ENCODE measurements at regions not wholly inside any gene's neighbourhood (a gene's known extent, or its start where the extent isn't known, plus 50 kb on each side); places are given as distances from the start of the nearest gene placed in this dataset.

GRCh38 chr5:6081727-6082210, 296.6 kb downstream of the MED10 start:
- TF ChIP-seq EZH2 (IDR thresholded peaks at IDR 0.05; ENCODE audit: borderline replicate concordance, low read depth, low read length, poor library complexity, severe bottlenecking) = no peak
- TF ChIP-seq, protein P1, sequence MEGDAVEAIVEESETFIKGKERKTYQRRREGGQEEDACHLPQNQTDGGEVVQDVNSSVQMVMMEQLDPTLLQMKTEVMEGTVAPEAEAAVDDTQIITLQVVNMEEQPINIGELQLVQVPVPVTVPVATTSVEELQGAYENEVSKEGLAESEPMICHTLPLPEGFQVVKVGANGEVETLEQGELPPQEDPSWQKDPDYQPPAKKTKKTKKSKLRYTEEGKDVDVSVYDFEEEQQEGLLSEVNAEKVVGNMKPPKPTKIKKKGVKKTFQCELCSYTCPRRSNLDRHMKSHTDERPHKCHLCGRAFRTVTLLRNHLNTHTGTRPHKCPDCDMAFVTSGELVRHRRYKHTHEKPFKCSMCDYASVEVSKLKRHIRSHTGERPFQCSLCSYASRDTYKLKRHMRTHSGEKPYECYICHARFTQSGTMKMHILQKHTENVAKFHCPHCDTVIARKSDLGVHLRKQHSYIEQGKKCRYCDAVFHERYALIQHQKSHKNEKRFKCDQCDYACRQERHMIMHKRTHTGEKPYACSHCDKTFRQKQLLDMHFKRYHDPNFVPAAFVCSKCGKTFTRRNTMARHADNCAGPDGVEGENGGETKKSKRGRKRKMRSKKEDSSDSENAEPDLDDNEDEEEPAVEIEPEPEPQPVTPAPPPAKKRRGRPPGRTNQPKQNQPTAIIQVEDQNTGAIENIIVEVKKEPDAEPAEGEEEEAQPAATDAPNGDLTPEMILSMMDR (conservative IDR thresholded peaks at IDR 0.05; ENCODE audit: low read depth, low read length) = no peak
- Histone ChIP-seq H3K4me3 (ENCODE audit: low read depth, low read length, poor library complexity, severe bottlenecking) (no peak overlapping the region), H3K36me3 (ENCODE audit: insufficient read depth, low read length, poor library complexity, severe bottlenecking) (no peaks in the 10 kb centered on the region), H3K27me3 (replicated peaks; ENCODE audit: insufficient read depth, low read depth, low read length, poor library complexity) (no peaks in the 10 kb centered on the region), H3K27ac (ENCODE audit: low read depth, low read length, poor library complexity, severe bottlenecking) (no peak overlapping the region), H3K9me3 (ENCODE audit: low read depth, low read length, poor library complexity, severe bottlenecking) (no peaks in the 10 kb centered on the region), H3K4me1 (ENCODE audit: insufficient read depth, low read length, poor library complexity, severe bottlenecking) (no peaks in the 10 kb centered on the region)
- no TSS peak for BruUV-seq (replicated peaks)
- ChIA-PET CTCF (no interaction called here), POLR2A (ENCODE audit: low non-redundant PET) (no interaction called here)
- peak; percentile 5 for DNase-seq (ENCODE audit: low spot score)
- intact Hi-C loops (cut with micrococcal nuclease; ENCODE audit: unreplicated experiment) = no loop called here

DNA sequence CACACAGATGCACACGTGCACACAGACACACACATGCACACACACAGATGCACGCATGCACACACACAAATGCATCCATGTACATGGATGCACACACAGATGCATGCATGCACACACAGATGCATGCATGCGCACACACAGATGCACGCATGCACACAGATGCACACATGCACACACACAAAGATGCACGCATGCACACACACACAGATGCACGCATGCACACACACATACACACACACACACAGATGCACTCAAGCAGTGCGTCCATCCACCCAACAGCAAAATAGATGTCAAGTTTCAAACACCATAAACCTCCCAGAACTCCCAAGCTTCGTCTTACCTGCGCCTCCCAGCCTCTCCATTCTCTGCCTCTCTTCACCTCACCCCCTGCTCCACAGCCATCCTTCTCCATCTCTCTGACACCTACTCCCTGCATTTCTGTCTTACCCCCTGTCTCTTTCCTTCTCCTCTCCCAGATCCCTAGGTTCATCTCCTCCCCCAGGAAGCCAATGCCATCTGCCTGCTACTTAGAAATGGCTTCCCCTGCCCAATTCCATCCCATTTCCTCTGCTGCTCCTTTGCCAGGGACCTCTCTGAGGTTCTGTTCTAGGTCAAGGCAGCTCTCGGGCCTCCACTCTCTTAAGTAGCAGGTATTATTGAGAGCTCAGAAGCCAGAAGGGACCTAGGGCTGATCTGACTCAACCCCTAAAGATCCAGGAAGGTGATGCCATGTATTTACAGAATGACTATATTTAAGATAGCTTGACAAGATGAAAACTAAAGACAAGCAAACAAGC, 297.2 kb downstream of the MED10 start:
- Histone ChIP-seq H3K9me3 (ENCODE audit: low read depth, low read length, poor library complexity, severe bottlenecking) (no peaks in the 10 kb centered on the region), H3K4me3 (ENCODE audit: low read depth, low read length, poor library complexity, severe bottlenecking) (no peak overlapping the region), H3K36me3 (ENCODE audit: insufficient read depth, low read length, poor library complexity, severe bottlenecking) (no peaks in the 10 kb centered on the region), H3K27ac (ENCODE audit: low read depth, low read length, poor library complexity, severe bottlenecking) (no peak overlapping the region), H3K4me1 (ENCODE audit: insufficient read depth, low read length, poor library complexity, severe bottlenecking) (no peaks in the 10 kb centered on the region), H3K27me3 (replicated peaks; ENCODE audit: insufficient read depth, low read depth, low read length, poor library complexity) (no peaks in the 10 kb centered on the region)
- intact Hi-C loops (cut with micrococcal nuclease; ENCODE audit: unreplicated experiment) = no loop called here
- no peak for DNase-seq (ENCODE audit: low spot score)
- POLR2A ChIA-PET (ENCODE audit: low non-redundant PET) = no interaction called here
- no peak for TF ChIP-seq EZH2 (IDR thresholded peaks at IDR 0.05; ENCODE audit: borderline replicate concordance, low read depth, low read length, poor library complexity, severe bottlenecking)
- TF ChIP-seq, protein P1 (conservative IDR thresholded peaks at IDR 0.05; ENCODE audit: low read depth, low read length) = no peak
- no TSS peak for BruUV-seq (replicated peaks)
- CTCF ChIA-PET = no interaction called here

DNA sequence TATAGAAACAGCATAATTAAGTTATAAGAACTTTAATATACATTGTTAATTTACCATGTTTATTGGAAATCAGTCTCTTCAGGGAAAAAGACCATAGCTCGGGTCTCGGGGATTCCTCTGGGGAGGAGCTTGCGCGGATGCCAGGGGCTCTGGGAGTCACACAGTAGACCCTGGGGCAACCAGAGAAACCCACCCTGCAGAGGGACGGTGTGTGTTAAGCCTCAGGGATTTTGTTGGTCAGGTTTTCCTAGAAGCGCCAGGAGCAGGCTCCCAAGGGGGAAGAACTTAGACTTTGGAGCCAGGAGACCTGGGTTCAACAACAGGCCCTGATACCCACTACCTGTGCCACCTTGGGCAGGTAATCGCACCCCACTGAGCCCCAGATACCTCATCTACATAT, 297.9 kb downstream of the MED10 start:
- Histone ChIP-seq H3K4me1 (ENCODE audit: insufficient read depth, low read length, poor library complexity, severe bottlenecking) (no peaks in the 10 kb centered on the region), H3K27ac (ENCODE audit: low read depth, low read length, poor library complexity, severe bottlenecking) (no peak overlapping the region), H3K27me3 (replicated peaks; ENCODE audit: insufficient read depth, low read depth, low read length, poor library complexity) (no peaks in the 10 kb centered on the region), H3K4me3 (ENCODE audit: low read depth, low read length, poor library complexity, severe bottlenecking) (no peak overlapping the region), H3K9me3 (ENCODE audit: low read depth, low read length, poor library complexity, severe bottlenecking) (no peaks in the 10 kb centered on the region), H3K36me3 (ENCODE audit: insufficient read depth, low read length, poor library complexity, severe bottlenecking) (no peaks in the 10 kb centered on the region)
- ChIA-PET POLR2A (ENCODE audit: low non-redundant PET) (no interaction called here), CTCF (no interaction called here)
- no TSS peak for BruUV-seq (replicated peaks)
- no peak for DNase-seq (ENCODE audit: low spot score)
- TF ChIP-seq EZH2 (IDR thresholded peaks at IDR 0.05; ENCODE audit: borderline replicate concordance, low read depth, low read length, poor library complexity, severe bottlenecking) = no peak
- TF ChIP-seq, protein P1 (conservative IDR thresholded peaks at IDR 0.05; ENCODE audit: low read depth, low read length) = no peak
- intact Hi-C loops (cut with micrococcal nuclease; ENCODE audit: unreplicated experiment) = no loop called here
